PC-3 (cell line): ENCODE measurements at regions not wholly inside any gene's neighbourhood (a gene's known extent, or its start where the extent isn't known, plus 50 kb on each side); places are given as distances from the start of the nearest gene placed in this dataset.

Experiments
- ATAC-seq: fragments of 200-7000 bp; cut with Tn5 transposase; 2 replicates; pipeline ENCODE4 v1.9.1; 2020; ENCODE audit warnings: mild to moderate bottlenecking, moderate library complexity
- BruUV-seq: library from RNA; stranded (reverse); fragments of 400-500 nt; replicated peaks from 2 replicates; lab custom pipeline; 2021; lab: Mats Ljungman, UMichigan
- CTCF ChIA-PET: fragments of 300-600 bp; sonication (Branson Sonifier 250); formaldehyde crosslinking; loops from one replicate; lab custom pipeline; 2022; ENCODE audit warnings: antibody characterized with exemption; lab: Charles Lee
- POLR2A ChIA-PET: fragments of 300-600 bp; sonication (Branson Sonifier 250); formaldehyde crosslinking; loops from one replicate; lab custom pipeline; 2022; ENCODE audit warnings: antibody characterized with exemption; ENCODE audit not compliant: unreplicated experiment; lab: Charles Lee
- DNase-seq: peaks from one replicate; pipeline ENCODE4 v3.0.0-alpha.2; 2015
- H2AFZ ChIP-seq: fragments of 300-600 bp; sonication (generic); 2 replicates; pipeline ENCODE4 v1.6.0; 2016; ENCODE audit warnings: antibody characterized with exemption, low read length
- H3F3A ChIP-seq: fragments of 300-600 bp; sonication (generic); one replicate; pipeline ENCODE4 v1.6.0; 2017; ENCODE audit warnings: antibody characterized with exemption, low read length, control low read depth, mild to moderate bottlenecking; ENCODE audit not compliant: unreplicated experiment
- H3K27ac ChIP-seq: fragments of 300-600 bp; sonication (generic); 2 replicates; pipeline ENCODE4 v1.5.1; 2016; ENCODE audit warnings: mild to moderate bottlenecking, low read length
- H3K27me3 ChIP-seq: fragments of 300-600 bp; sonication (generic); 2 replicates; pipeline ENCODE4 v1.6.1; 2016; ENCODE audit warnings: low read length, mixed read lengths
- H3K36me3 ChIP-seq: fragments of 300-600 bp; sonication (generic); 2 replicates; pipeline ENCODE4 v1.6.1; 2016; ENCODE audit warnings: low read depth, mixed run types, low read length, mixed read lengths
- H3K4me1 ChIP-seq: fragments of 300-600 bp; sonication (generic); 2 replicates; pipeline ENCODE4 v1.5.1; 2016; ENCODE audit warnings: low read length; ENCODE audit not compliant: insufficient read depth
- H3K4me2 ChIP-seq: fragments of 300-600 bp; sonication (generic); 2 replicates; pipeline ENCODE4 v1.6.0; 2016; ENCODE audit warnings: low read length
- H3K4me3 ChIP-seq: fragments of 300-600 bp; sonication (generic); 2 replicates; pipeline ENCODE4 v1.5.1; 2016; ENCODE audit warnings: mild to moderate bottlenecking, low read length, mixed read lengths
- H3K79me2 ChIP-seq: fragments of 300-600 bp; sonication (generic); 2 replicates; pipeline ENCODE4 v1.6.1; 2017; ENCODE audit warnings: low read length, mixed read lengths
- H3K9ac ChIP-seq: fragments of 300-600 bp; sonication (generic); 2 replicates; pipeline ENCODE4 v1.6.0; 2016; ENCODE audit warnings: mild to moderate bottlenecking, low read length
- H3K9me2 ChIP-seq: fragments of 300-600 bp; sonication (generic); replicated peaks from 2 replicates; pipeline ENCODE4 v1.6.1; 2016; ENCODE audit warnings: mixed run types, low read length, mixed read lengths
- H3K9me3 ChIP-seq: fragments of 300-600 bp; sonication (generic); 2 replicates; pipeline ENCODE4 v1.6.1; 2016; ENCODE audit warnings: low read length, mixed read lengths
- H4K20me1 ChIP-seq: fragments of 300-600 bp; sonication (generic); 2 replicates; pipeline ENCODE4 v1.6.1; 2016; ENCODE audit warnings: low read length, mixed read lengths
- EZH2 ChIP-seq: fragments of 300-600 bp; sonication (generic); IDR thresholded peaks from one replicate; pipeline ENCODE4 v1.6.1; 2017; ENCODE audit warnings: antibody characterized with exemption, mild to moderate bottlenecking, low read length; ENCODE audit not compliant: unreplicated experiment
- EZH2phosphoT487 ChIP-seq: fragments of 300-600 bp; sonication (generic); IDR thresholded peaks from 2 replicates; pipeline ENCODE4 v1.6.1; 2018; ENCODE audit warnings: mild to moderate bottlenecking, antibody characterized with exemption, low read length, borderline replicate concordance
- intact Hi-C: fragments of 100-400 bp; cut with micrococcal nuclease; formaldehyde crosslinking; loops from 2 replicates; pipeline ENCODE4 v1.9.0; 2023
- TF ChIP-seq, protein P1 (sequence below): fragments of 300-600 bp; sonication (generic); conservative IDR thresholded peaks from 2 replicates; pipeline ENCODE4 v1.5.1; 2017; ENCODE audit warnings: antibody characterized with exemption, low read depth, mild to moderate bottlenecking, low read length

DNA sequence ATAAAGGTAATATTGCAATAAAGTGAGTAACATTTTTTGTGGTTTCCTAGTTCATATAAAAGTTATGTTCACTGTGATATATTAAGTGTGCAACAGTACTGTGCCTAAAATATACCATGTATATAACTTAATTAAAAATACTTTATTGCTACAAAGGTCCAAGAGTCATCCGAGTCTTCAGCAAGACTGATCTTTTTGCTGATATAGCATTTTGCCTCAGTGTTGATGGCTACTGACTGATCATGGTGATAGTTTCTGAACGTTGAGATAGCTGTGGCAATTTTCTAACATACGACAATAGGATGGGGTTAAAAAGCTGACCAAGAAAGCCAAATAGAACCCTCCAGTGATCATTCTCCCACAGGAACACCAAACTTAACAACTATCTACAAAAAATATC lies 1302.7 kb downstream of the TECRL start:
- BruUV-seq = no TSS peak
- intact Hi-C loops = no loop called here
- H3K27ac ChIP-seq = no peak overlapping the region
- no peaks in the 10 kb centered on the region for H3K36me3 ChIP-seq
- no peaks in the 10 kb centered on the region for H3K9me2 ChIP-seq
- H3K79me2 ChIP-seq = no peaks in the 10 kb centered on the region
- TF ChIP-seq, protein P1, sequence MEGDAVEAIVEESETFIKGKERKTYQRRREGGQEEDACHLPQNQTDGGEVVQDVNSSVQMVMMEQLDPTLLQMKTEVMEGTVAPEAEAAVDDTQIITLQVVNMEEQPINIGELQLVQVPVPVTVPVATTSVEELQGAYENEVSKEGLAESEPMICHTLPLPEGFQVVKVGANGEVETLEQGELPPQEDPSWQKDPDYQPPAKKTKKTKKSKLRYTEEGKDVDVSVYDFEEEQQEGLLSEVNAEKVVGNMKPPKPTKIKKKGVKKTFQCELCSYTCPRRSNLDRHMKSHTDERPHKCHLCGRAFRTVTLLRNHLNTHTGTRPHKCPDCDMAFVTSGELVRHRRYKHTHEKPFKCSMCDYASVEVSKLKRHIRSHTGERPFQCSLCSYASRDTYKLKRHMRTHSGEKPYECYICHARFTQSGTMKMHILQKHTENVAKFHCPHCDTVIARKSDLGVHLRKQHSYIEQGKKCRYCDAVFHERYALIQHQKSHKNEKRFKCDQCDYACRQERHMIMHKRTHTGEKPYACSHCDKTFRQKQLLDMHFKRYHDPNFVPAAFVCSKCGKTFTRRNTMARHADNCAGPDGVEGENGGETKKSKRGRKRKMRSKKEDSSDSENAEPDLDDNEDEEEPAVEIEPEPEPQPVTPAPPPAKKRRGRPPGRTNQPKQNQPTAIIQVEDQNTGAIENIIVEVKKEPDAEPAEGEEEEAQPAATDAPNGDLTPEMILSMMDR = no peak
- TF ChIP-seq EZH2phosphoT487 = no peak
- no peak for TF ChIP-seq EZH2
- DNase-seq (no peak), ATAC-seq (no peak)
- H3K4me2 ChIP-seq = no peak overlapping the region
- no peaks in the 10 kb centered on the region for H4K20me1 ChIP-seq
- H3K4me3 ChIP-seq = no peak overlapping the region
- no peak overlapping the region for H3K9ac ChIP-seq
- H3K9me3 ChIP-seq = no peaks in the 10 kb centered on the region
- no peaks in the 10 kb centered on the region for H3K4me1 ChIP-seq
- no peak overlapping the region for H2AFZ ChIP-seq
- POLR2A ChIA-PET = no interaction called here
- H3K27me3 ChIP-seq = no peaks in the 10 kb centered on the region
- no peaks in the 10 kb centered on the region for H3F3A ChIP-seq
- CTCF ChIA-PET = no interaction called here

DNA sequence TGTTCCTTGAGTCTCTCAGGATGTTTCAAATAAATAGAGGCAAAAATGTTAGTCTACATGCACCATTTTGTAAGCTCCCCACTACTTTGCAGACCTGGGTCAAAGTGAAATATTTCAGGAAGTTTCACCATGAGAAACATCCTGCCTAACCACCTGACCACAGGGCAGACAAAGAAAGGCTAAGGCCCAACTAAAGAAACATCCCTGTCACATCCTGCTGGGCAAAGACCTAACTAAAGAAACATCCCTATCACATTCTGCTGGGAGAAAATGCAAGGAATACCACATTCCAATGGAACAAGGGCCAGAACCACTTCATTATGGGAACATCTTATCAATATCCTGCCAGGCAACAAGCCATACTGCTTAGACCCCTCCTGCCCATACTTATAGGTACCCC lies 1303.4 kb downstream of the TECRL start:
- DNase-seq (no peak), ATAC-seq (no peak)
- no peaks in the 10 kb centered on the region for H3K9me3 ChIP-seq
- H3K27me3 ChIP-seq = no peaks in the 10 kb centered on the region
- BruUV-seq = no TSS peak
- H3K9ac ChIP-seq = no peak overlapping the region
- no peaks in the 10 kb centered on the region for H3K79me2 ChIP-seq
- H3K36me3 ChIP-seq = no peaks in the 10 kb centered on the region
- intact Hi-C loops = no loop called here
- H3K27ac ChIP-seq = no peak overlapping the region
- H3K4me1 ChIP-seq = no peaks in the 10 kb centered on the region
- ChIA-PET POLR2A (no interaction called here), CTCF (no interaction called here)
- TF ChIP-seq EZH2phosphoT487 (no peak), EZH2 (no peak)
- TF ChIP-seq, protein P1 = no peak
- H3F3A ChIP-seq = no peaks in the 10 kb centered on the region
- no peaks in the 10 kb centered on the region for H4K20me1 ChIP-seq
- H3K9me2 ChIP-seq = no peaks in the 10 kb centered on the region
- H3K4me3 ChIP-seq = no peak overlapping the region
- H3K4me2 ChIP-seq = no peak overlapping the region
- no peak overlapping the region for H2AFZ ChIP-seq

DNA sequence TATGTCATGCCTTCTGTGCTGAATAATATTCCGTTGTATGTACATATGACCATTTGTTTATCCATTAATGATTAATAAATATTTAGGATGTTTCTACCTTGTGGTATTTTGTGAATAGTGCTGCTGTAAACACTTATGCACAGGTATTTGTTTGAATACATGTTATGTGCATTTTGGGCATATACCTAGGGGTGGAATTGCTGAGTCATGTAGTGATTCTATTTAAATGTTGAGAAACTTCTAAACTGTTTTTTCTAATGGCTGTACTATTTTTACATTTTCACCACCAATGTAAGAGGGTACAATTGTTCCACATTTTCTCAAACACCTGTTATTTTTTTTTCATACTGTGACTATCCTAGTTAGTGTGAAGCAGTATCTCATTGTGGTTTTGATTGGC lies 1318.6 kb downstream of the TECRL start:
- H3K4me3 ChIP-seq = no peak overlapping the region
- no peaks in the 10 kb centered on the region for H3K27me3 ChIP-seq
- no peaks in the 10 kb centered on the region for H3F3A ChIP-seq
- intact Hi-C loops = no loop called here
- H3K9me2 ChIP-seq = no peaks in the 10 kb centered on the region
- no peaks in the 10 kb centered on the region for H3K36me3 ChIP-seq
- ATAC-seq (no peak), DNase-seq (no peak)
- TF ChIP-seq, protein P1 = no peak
- TF ChIP-seq EZH2phosphoT487 = no peak
- TF ChIP-seq EZH2 = no peak
- no peaks in the 10 kb centered on the region for H4K20me1 ChIP-seq
- no peak overlapping the region for H3K4me2 ChIP-seq
- POLR2A ChIA-PET = interaction anchor here (0.6 kb wide), 1 partner anchor 284 kb away, joined by 3 read pairs; no protein-coding TSS in a partner anchor
- CTCF ChIA-PET = no interaction called here
- no peaks in the 10 kb centered on the region for H3K9me3 ChIP-seq
- no peak overlapping the region for H3K27ac ChIP-seq
- no TSS peak for BruUV-seq
- no peaks in the 10 kb centered on the region for H3K4me1 ChIP-seq
- no peaks in the 10 kb centered on the region for H3K79me2 ChIP-seq
- no peak overlapping the region for H3K9ac ChIP-seq
- H2AFZ ChIP-seq = no peak overlapping the region
